ENCODE measurements at regions not wholly inside any gene's neighbourhood (a gene's known extent, or its start where the extent isn't known, plus 50 kb on each side); places are given as distances from the start of the nearest gene placed in this dataset.
"Not testable (repeated sequence)": the region's sequence is repeated elsewhere in the genome, so short reads cannot be mapped to it uniquely, and the experiment has no call there.

DNA sequence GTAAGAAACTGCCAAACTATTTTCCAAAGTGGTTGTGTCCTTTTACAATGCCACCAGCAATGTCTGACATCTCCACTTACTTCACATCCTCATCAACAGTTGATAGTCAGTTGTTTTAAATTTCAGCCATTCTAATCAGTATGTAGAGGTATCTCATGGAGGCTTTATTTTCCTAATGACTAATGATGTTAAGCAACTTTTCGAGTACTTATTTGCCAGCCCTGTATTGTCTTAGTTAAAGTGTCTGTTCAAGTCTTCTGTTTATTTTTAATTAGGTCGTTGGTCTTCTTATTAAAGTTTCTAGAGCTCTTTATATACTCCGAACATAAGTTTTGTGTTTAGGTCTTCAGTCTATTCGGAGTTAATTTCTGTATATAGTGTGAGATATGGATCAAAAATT is 54.9 kb upstream of the NBPF12 start:
- not testable (repeated sequence) for DNase-seq

DNA sequence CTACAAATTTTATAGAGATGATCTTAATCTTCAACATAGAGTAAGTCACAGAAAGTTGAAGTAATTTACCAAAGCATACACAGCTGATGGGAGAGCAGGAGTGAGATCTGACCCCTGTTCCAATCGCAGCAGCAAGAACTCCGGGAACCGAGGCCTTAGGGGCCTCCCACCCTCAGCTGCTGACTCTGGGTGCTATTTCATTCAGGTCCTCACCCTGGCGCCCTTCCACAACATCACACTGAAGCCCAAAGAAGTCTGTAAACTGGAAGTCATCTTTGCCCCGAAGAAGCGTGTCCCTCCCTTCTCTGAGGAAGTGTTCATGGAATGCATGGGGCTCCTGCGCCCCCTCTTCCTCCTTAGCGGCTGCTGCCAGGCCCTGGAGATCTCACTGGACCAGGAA is 57.0 kb upstream of the NBPF12 start:
- DNase-seq: not testable (repeated sequence)

DNA sequence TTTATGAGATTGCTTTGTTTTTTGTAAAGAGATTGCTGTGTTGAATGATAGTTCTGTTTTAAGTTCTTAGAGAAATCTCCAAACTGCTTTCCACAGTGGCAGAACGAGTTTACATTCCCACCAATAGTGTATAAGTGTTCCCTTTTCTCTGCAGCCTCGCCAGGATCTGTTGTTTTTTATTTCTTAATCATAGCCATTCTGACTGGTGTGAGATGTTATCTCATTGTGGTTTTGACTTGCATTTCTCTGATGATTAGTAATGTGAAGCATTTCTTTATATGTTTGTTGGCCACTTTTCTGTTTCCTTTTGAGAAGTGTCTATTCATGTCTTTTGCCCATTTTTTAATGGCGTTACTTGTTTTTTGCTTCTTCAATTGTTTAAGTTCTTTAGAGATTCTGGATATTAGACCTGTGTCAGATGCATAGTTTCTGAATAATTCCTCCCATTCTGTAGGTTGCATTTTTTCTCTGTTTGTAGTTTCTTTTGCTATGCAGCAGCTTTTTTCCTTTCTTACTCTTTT is 74.3 kb upstream of the NBPF12 start:
- not testable (repeated sequence) for DNase-seq

DNA sequence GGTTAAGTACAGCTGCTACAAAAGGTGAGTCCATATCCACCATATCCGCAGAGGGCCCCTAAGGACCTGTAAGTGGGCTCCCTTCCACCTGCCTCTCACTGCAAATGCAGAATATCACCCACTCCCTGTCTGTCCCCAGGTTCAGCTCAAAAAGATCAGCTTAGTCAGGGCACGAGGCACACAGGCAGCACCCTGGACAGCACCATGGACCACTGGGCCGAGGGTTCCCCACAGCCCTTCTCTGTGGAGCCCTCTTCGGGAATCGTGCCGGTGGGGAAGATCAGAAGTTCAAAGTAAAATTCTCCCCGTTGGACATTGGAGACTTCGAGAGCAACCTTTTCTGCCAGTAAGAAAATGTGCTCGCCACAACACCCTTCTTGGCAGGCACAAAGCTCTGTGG is 85.0 kb upstream of the NBPF12 start:
- peak in 1 of 4 experiments; percentile 0 for DNase-seq

DNA sequence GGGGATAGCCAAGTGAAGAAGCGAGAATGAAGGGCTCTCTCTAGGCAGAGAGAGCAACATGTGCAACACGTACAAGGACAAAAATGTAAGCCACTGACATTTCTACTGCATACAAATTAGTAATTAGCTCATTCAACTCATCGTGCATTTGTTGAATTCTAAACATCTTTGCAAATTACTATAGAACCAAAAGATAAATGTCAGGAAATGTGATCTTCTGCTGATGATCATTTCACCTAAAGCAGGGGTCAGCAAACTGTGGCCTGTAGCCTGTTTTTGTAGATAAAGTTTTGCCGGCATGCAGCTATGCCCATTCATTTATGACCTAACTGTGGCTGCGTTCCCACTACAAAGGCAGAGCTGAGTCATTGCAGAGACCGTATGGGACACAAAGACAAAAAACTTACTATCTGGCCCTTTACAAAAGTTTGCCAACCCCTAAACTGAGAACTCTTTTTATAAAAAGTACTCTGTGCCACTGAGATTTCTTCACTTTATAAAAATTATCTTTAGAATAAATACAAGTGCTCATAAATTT is 87.7 kb upstream of the NBPF12 start:
- not testable (repeated sequence) for DNase-seq

DNA sequence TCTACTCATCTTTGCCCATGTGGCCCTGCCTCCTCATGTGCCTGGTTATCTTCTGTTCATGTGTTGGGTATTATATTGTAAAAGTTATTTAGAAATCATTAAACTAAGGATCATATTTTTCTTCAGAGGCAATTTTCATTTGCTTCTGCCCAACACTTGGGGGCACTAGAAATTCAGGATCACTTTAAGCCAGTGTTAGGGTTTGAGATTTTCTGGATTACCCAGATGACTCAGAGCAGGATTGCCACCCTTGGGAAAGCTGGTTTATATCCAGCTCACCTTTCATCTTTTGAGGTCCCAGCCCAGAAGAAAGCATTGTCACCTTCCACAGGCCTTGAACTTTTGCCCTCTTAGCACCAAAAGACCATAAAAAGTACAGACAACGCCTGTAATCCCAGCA is 99.4 kb upstream of the NBPF12 start:
- not testable (repeated sequence) for DNase-seq

DNA sequence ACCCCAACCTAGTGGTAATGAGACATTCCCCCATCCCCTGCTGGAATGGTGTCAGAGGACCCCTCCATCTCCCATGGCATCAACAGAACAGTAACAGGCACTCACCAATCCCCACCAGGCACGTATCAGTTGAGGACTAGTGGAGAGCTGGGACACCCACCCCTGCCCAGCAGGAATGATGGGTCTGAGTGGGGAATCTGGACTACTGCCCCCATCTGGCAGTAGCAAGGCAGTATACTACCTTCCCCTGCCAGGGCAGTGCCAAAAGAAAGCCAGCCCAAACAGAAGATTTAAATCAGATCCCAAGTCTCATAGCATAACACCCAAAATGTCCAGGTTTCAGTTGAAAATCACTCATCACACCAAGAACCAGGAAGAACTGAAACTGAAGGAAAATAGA is 111.2 kb upstream of the NBPF12 start:
- DNase-seq: not testable (repeated sequence)

DNA sequence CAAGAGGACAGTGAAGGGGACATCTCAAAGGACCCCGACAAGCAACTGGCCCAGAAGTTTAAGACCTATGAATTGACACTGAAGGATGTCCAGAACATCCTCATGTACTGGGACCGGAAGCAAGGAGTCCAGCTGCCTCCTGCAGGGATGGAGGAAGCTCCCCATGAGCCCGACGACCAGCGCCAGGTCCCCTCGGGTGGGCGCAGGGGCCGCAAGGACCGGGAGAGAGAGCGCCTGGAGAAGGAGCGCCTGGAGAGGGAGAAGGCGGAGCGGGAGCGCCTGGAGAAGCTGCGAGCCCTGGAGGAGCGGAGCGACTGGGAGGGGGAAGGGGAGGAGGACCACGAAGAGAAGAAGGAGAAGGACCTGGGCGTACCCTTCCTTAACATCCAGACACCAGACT is 143.9 kb upstream of the NBPF12 start:
- DNase-seq: not testable (repeated sequence)

DNA sequence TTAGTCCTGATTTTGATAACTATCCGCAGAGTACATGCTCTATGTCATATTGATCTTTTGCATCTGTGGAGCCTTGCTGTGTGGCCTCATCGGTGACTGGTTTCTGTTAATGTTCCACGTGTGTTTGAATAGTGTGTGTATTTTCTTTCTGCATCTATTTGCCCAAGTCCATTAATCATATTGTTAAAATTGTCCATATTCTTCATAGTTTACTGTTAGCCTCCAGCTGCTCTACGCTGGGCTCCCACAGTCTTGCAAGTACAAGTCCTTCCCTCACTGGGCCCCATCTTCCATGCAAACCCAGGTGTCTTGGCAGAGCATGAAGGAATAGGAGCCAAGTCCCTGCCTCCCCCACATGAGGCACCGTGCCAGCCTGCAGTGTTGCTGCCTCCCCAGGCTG is 145.4 kb upstream of the NBPF12 start:
- not testable (repeated sequence) for DNase-seq

DNA sequence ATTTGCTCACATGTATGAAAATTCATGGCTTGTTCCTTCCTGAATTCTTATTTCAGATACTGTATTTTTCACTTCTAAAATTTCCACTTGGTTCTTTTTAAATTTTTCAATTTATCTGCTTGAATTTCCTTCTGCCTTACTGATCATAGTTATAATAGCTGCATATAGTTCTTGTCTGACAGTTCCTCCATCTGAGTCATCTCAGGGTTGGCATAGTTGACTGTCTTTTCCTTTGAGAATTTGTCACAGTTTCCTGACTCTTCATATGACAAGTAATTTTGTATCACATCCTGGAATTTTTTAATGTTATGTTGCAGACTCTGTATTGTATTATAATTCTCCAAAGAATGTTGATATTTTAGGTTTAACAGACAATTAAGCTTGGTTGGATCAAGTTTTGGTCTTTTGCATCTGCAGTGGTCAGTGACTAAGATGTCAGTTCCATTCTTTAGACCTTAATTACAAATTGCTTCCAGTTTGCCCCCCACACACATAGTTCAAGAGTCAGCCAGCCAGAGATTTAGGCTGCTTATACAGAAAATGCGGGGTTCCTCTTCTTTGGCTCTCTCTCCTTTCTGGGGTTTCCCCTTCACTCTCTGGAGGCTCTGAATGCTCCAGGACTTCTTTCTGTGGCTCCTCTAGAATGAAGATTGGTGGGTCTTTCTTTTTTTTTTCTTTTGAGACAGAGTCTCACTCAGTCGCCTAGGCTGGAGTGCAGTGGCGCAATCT is 153.7 kb upstream of the NBPF12 start:
- DNase-seq: peak in 3 of 4 experiments; percentile 5 to 13 (median 10)

DNA sequence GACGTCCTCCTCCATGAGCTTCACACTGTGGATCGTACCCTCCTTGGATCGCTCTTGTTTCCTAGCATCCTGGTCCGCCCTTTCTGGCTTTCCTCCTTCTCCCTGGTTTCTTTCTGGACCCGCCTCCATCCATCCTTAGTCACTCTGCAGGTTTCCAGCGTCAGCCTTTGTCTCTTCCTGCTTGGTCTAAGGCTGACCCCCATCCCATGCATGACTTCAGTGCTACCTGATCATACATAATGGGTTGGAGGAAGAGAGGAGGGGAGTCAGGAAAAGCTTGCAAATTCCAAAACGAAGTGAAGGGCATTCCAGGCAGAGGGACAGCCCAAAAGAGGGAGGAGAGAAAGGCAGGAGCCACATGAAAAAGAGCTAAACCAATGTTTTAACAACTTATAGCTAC is 156.9 kb upstream of the NBPF12 start:
- DNase-seq: not testable (repeated sequence)

DNA sequence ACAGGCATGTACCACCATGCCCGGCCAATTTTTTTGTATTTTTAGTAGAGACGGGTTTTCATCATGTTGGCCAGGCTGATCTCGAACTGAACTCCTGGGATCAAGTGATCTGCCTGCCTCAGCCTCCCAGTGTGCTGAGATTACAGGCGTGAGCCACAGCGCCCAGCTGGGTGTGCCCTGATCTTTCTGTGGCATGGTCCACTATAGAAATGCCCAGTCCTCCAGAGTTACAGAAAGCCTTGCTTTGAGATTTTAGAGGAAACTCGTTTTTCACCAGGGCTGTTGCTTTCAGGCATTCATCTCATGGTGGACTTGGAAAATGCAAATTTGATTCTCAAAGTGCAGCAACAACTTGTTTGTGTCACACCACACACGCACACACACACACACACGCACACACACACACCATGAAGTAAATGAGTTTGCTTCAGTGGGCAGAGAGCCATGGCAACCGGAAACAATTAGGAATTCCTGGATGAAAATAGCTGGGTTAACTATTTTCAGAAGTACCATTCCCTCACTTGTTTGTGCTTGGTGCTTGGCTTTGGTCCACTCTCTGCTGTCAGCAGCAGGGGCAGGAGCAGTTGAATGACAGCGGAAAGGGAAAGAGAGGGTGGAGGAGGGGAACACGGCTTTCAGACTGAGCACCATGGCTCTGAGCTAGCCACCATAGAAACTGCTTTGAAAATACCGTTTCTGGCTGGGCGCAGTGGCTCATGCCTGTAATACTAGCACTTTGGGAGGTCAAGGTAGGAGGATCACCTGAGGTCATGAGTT is 160.1 kb upstream of the NBPF12 start:
- DNase-seq: not testable (repeated sequence)

DNA sequence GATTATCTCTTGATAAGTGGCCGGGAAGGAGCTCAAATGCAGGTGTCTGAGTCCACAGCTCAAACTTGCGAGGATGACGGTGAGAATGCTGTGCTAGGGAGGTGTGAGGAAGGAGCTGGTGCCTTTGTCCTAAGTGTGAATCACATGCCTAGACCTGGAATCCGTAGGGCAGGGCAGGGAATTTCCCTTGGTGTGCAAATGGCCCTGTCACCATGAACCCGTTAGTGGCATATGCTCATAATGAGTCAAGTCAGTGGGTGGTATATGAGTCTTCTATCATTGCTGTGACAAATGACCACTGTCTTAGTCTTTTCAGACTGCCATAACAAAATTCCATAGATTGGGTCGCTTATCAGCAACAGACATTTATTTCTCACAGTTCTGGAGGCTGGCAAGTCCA is 163.1 kb upstream of the NBPF12 start:
- DNase-seq: not testable (repeated sequence)

DNA sequence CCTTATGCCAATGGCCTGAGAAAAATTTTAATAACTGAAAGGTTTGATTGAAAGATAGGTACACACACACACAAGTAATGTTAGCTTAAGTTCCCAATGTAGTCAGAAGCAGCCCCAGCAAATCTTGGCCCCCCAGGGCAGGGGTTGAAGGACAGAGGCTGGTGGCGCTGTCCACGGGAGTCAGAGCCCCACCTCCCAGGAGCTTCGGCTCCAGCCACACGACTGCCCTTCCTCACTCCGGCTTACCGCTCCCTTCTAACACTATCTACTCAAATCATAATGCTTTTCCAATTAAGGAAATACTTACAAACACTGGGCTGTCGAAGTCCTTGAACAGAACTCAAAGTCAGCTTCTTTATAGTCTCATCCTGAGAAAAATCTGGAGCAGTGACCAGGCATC is 163.9 kb upstream of the NBPF12 start:
- DNase-seq: not testable (repeated sequence)

DNA sequence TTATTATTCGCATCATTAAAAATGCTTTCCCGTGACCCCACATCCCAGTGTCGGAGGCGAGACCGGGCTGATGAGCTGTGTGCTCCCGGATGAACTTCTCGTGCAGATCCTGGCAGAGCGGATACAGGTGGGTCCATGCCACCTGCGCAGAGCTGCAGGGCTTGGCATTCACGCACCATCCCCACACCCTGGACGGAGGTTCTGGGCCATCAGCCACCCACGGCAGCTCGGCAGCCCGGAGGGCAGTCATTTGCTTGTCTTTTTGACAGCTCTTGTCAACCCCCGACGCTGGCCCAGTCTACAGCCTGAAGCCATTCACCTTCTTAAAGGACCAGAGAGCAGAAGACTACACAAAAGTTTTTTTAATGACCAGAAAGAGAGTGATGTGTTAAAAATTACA is 166.7 kb upstream of the NBPF12 start:
- not testable (repeated sequence) for DNase-seq

DNA sequence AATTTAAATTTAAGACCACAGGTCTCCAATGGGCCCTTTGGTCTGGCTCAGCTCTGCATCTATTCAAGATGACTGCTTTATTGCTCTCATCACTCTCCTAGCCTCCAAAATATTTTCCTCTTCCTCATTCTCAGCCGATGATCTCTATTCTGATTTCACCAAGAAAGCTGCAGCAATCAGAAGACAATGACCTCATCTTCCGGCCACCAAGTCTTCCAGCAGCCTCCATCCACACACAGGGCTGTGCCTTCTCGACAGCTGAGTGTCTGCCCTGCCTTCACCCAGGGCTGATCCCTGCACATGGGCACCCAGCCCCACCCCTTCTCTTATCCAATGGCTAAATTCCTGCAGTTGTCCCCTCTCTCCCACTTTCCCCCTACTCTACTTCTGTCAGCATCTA is 167.1 kb upstream of the NBPF12 start:
- DNase-seq: not testable (repeated sequence)

DNA sequence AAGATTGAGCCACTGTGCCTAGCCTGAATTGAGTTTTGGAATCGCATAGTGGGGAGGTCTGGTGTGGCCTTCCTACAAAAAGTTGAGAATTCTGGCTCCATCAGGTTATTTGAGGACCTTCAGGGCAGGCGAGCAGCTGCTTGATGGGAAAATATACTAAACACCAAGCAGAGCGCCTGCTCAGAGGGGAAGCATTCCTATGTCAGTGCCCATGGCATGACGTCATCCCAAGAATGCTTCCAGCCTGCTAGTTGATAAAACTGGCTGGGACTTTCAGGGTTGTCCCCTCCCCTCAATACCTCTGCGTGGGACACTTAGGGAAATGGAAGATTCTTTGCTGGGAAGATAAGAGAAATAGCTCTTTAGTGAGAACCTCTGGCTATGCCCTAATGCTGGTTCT is 174.9 kb upstream of the NBPF12 start:
- not testable (repeated sequence) for DNase-seq

DNA sequence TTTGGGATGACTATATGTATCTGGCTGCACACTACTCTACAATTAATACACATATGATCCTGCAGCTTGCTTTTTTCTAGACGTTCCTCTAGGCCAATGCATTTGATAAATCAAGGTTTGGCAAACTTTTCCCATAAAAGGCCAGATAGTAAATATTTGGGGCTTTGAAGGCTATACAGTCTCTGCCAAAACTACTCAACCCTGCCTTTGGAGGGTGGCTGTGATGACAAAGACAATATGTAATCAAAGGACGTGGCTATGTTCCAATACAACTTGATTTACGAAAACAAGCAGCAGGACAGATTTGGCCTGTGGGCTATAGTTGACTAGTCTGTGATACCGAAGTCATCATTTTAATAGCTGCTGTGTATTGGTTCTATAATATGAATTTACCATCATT is 181.3 kb upstream of the NBPF12 start:
- DNase-seq: not testable (repeated sequence)

DNA sequence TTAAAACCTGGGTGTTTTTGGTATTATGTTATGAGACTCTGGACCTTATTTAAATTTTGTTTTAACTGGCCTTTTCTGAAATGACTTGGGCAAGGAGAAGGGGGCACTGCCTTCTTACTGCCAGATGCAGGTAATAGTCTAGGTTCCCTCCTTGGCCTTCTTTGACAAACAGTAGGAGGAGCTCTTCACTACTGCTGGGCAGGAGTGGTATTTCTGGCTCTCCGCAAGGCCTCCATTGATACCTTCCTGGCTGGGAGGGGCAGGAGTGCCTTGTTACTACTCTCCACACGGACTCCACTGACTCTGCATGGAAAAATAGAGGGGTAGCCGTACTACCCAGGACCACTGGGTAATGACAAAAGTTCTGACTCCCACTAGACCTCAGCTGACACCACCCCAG is 189.4 kb upstream of the NBPF12 start:
- not testable (repeated sequence) for DNase-seq

DNA sequence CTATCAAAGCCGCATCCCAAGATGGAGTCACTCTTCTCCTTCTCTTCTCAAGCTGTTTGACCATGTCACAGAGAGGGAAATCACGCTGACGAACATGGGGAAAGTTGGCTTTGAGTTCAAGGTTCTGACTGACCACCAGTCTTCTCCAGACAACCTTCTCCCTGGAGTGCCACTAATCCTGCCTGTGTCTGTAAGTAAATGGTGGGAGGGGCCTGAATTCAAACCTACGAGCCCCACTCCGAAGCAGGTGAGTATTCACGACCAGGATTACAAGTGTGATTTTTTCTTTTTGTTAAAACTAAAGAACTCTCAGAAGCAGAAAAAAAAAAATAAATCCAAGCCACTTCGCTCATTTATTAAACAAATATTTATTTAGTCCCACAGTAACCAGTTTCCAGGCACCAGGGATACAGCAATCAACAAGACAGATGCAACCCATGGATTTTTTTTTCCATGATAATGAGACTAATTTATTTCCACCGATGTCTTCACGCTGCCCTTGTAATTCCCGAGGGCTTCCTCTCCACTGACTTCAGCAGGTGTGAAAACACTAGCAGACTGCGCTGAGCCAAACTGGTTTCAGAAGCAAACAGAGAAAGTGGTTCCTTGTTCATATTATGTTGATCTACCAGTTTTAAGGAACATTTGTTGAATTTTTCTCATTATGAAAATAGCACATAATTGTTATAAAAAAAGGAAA is 206.0 kb upstream of the NBPF12 start:
- not testable (repeated sequence) for DNase-seq

DNA sequence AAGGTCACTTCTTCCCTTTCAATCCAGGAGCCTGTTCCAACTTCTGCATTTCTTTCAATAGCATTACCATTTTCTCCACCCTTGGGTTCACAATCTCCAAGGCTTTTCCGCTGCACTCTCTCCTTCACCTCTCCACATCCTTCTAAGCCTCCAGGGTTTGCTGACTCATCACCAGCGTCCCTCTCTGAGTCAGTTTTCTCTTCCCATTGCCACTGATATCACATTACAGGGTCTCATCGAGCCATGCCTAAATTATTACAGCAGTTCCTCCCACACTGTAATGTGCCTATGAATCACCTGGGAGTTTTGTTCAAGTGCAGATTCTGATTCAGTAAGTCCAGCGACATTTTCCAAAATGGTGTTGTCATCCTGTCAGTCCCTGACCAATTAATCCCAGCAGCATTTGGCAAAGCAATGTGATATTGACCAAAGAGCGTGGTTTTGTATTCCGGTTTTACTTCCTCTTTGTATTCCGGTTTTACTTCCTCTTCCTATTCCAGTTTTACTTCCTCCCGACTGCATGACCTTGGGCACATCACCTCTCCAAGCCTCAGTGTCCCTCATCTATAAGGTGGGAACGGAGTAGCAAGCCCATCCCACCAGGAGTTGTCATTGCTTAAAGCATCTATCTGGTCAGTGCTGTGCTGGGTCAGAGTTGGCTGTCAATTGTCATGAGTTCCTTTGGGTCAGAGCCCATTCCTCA is 208.3 kb upstream of the NBPF12 start:
- DNase-seq: not testable (repeated sequence)

DNA sequence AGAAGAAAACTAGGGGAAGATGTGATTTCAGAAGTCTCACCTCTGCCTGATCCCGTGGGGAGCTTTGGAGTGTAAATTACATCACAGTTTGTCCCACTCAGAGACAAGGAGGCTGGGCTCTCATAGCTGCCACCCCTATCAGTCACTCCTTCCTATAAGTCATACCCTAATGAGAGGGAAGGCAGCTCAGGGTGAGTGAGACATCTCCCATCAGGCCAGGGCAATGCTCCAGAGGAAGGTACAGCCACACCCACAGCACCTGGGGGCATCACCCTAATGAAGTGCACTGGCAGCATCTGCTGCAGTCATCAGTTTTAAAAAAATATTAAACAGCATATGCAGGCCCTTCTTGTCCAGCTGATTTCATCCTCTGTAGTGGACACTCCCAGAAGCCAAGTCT is 223.1 kb upstream of the NBPF12 start:
- not testable (repeated sequence) for DNase-seq

Data from suppressor macrophage (primary cell).